GM12878 (cell line): ENCODE measurements at regions not wholly inside any gene's neighbourhood (a gene's known extent, or its start where the extent isn't known, plus 50 kb on each side); places are given as distances from the start of the nearest gene placed in this dataset.

Experiments
- ATF2 ChIP-seq: IDR thresholded peaks from 2 replicates; pipeline ENCODE4 v1.6.1; 2012; ENCODE audit warnings: low read length, inconsistent platforms
- BHLHE40 ChIP-seq, 2 experiments: fragments of 450-650 bp in 1 of 2; IDR thresholded peaks; 2 replicates each; pipeline ENCODE4 v1.6.1; 2011 to 2017; ENCODE audit warnings: low read depth in 2 of 2, borderline replicate concordance in 1 of 2, improper control_type of control experiment in 1 of 2, low read length in 1 of 2, mild to moderate bottlenecking in 1 of 2
- BMI1 ChIP-seq: fragments of 450-650 bp; IDR thresholded peaks from 2 replicates; pipeline ENCODE4 v1.6.1; 2016; ENCODE audit warnings: mild to moderate bottlenecking, moderate library complexity, borderline replicate concordance
- CBX3 ChIP-seq: fragments of 200-600 bp; sonication (generic); IDR thresholded peaks from 2 replicates; pipeline ENCODE4 v1.6.1; 2016; ENCODE audit warnings: low read depth, borderline replicate concordance
- CBX5 ChIP-seq: sonication (generic); IDR thresholded peaks from 2 replicates; pipeline ENCODE4 v1.6.1; 2016; ENCODE audit warnings: low read depth, moderate library complexity, mild to moderate bottlenecking, inconsistent platforms
- CTCF ChIP-seq, 3 experiments: IDR thresholded peaks in 2 of 3; conservative IDR thresholded peaks in 1 of 3; 2 replicates each; pipeline ENCODE4 v1.5.1; 2011; ENCODE audit warnings: low read depth in 3 of 3, low read length in 3 of 3, mild to moderate bottlenecking in 3 of 3, control low read depth in 2 of 3, moderate library complexity in 2 of 3, inconsistent platforms in 1 of 3, mixed read lengths in 1 of 3; ENCODE audit not compliant: control insufficient read depth in 2 of 3, insufficient read depth in 1 of 3; ENCODE audit errors: extremely low read depth in 1 of 3
- ETV6 ChIP-seq, 2 experiments: fragments of 450-650 bp in 1 of 2; IDR thresholded peaks in 1 of 2; conservative IDR thresholded peaks in 1 of 2; 2 replicates each; pipeline ENCODE4 v1.6.1; 2014; ENCODE audit warnings: antibody characterized with exemption in 1 of 2, borderline replicate concordance in 1 of 2, low read depth in 1 of 2, mild to moderate bottlenecking in 1 of 2, moderate library complexity in 1 of 2
- POLR2A ChIP-seq: IDR thresholded peaks from 2 replicates; pipeline ENCODE4 v1.6.1; 2011; ENCODE audit warnings: low read depth, mild to moderate bottlenecking, low read length
- RAD21 ChIP-seq: IDR thresholded peaks from 2 replicates; pipeline ENCODE4 v1.6.1; 2011; ENCODE audit warnings: mild to moderate bottlenecking, low read depth, low read length, moderate library complexity; ENCODE audit not compliant: insufficient read depth
- REST ChIP-seq: IDR thresholded peaks from 2 replicates; pipeline ENCODE4 v1.6.1; 2012; ENCODE audit warnings: mild to moderate bottlenecking, low read depth, low read length
- RUNX3 ChIP-seq: IDR thresholded peaks from 2 replicates; pipeline ENCODE4 v1.6.1; 2012; ENCODE audit warnings: low read length, inconsistent platforms
- SUZ12 ChIP-seq: fragments of 200-600 bp; sonication (generic); IDR thresholded peaks from one replicate; pipeline ENCODE4 v1.6.1; 2018; ENCODE audit warnings: antibody characterized with exemption, mild to moderate bottlenecking; ENCODE audit not compliant: unreplicated experiment
- TCF3 ChIP-seq: IDR thresholded peaks from 2 replicates; pipeline ENCODE4 v1.6.1; 2012; ENCODE audit warnings: low read depth, mild to moderate bottlenecking, low read length, borderline replicate concordance; ENCODE audit not compliant: insufficient read depth
- USF2 ChIP-seq: IDR thresholded peaks from 2 replicates; pipeline ENCODE4 v1.6.1; 2011; ENCODE audit warnings: low read depth, low read length, improper control_type of control experiment, borderline replicate concordance

- no peak for TF ChIP-seq CTCF (IDR thresholded peaks at IDR 0.05 in 2 of 3, conservative IDR thresholded peaks at IDR 0.05 in 1 of 3; ENCODE audit: control insufficient read depth in 2 of 3, extremely low read depth in 1 of 3, insufficient read depth in 1 of 3, low read depth in 3 of 3, low read length in 3 of 3)
- no peak for TF ChIP-seq USF2
- no peak for TF ChIP-seq ETV6 (conservative IDR thresholded peaks at IDR 0.05 in 1 of 2, IDR thresholded peaks at IDR 0.05 in 1 of 2; ENCODE audit: borderline replicate concordance in 1 of 2, low read depth in 1 of 2)
- peak; percentile 72 for TF ChIP-seq POLR2A
- TF ChIP-seq BMI1, result no peak
- no peak for TF ChIP-seq RAD21
- peak in 1 of 2 experiments; percentile 51; a peak in 1 of 4 replicates for TF ChIP-seq BHLHE40 (IDR thresholded peaks at IDR 0.05; ENCODE audit: borderline replicate concordance in 1 of 2, low read depth in 2 of 2, low read length in 1 of 2)
- TF ChIP-seq TCF3, result peak; percentile 20; the same call in 1 of the 2 replicates
- TF ChIP-seq RUNX3, result no peak
- TF ChIP-seq ATF2, result no peak
- no peak for TF ChIP-seq SUZ12
- no peak for TF ChIP-seq REST
- TF ChIP-seq CBX5, result no peak
- no peak for TF ChIP-seq CBX3
These were observed 54.1 kb upstream of the CAB39 start for GRCh38 chr2:230658577-230658876.
